HG03354 (cell line): ENCODE measurements at regions not wholly inside any gene's neighbourhood (a gene's known extent, or its start where the extent isn't known, plus 50 kb on each side); places are given as distances from the start of the nearest gene placed in this dataset.

Experiments used
- ATAC-seq: cut with Tn5 transposase; IDR thresholded peaks from one replicate; pipeline ENCODE4 v1.9.1; 2021; ENCODE audit warnings: mild to moderate bottlenecking; ENCODE audit not compliant: unreplicated experiment, poor library complexity, severe bottlenecking

- ATAC-seq: no peak
These were observed 59.1 kb upstream of the PRDM11 start for GRCh38 chr11:45087086-45087899.

DNA sequence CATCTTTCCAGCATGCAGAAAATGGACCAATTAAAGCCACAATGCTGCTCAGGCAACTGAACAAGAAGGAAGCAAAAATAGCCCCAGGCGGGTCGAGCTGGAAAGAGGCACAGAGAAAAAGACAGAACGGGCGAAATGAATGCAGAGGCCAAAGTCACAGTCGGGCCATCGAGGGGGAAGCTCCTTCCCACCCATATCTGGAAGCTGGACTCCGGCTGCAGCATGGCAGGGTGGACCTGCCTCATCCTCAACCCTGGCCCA is 58.6 kb upstream of the PRDM11 start:
- no peak for ATAC-seq

DNA sequence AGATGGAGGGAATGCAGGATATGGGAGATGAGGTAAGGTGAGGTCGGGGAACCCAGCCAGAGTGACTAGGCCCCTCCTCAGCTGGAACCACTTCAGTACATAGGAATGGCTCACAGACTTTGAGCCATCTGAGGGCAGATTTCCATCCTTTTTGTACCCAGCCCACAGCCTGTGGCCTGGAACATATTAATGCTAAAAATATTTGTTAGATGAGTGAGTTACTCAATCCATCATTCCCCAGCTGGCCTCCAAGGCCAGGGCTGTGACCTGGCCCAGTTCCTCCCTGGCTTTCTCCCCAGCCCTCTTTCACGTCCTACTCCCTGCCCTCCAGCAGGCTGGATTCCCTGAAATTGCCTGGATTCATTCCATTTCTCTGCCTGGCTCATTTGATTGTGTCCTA is 57.2 kb upstream of the PRDM11 start:
- ATAC-seq: no peak

GRCh38 chr11:45089676-45090499 is 56.6 kb upstream of the PRDM11 start:
- no peak for ATAC-seq

DNA sequence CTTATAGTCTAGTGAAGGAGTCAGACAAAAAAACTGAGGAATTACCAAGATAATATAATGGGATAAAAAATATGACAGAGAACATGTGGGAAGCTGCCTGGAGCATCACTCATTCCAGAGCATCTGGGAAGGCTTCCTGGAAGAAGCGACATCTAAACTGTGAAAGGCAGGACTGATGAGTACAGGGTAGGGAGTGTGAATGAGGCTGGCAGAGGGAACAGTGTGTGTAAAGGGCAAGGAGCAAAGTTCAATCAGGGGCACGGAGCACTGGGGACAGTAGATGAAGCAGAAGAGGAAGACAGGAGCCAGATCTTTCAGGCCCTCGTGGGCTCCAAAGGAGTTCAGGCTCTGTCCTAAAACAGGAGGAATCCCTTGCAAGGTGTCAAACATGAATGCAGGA is 55.8 kb upstream of the PRDM11 start:
- no peak for ATAC-seq

- no peak for ATAC-seq
These were observed 54.7 kb upstream of the PRDM11 start for GRCh38 chr11:45091563-45092403.

DNA sequence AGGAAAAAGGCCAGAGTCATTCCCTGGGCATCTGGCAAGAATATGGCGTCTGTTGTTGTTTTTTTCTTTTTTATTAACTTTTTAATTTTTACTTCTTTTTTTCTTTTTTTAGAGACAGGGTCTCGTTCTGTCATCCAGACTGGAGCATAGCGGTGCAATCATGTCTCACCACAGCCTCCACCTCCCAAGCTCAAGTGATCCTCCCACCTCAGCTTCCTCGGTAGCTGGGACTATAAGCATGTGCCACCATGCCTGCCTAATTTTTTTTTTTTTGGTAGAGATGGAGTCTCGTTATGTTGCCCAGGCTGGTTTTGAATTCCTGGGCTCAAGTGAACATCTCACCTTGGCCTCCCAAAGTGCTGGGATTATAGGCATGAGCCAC is 54.0 kb upstream of the PRDM11 start:
- ATAC-seq: no peak

DNA sequence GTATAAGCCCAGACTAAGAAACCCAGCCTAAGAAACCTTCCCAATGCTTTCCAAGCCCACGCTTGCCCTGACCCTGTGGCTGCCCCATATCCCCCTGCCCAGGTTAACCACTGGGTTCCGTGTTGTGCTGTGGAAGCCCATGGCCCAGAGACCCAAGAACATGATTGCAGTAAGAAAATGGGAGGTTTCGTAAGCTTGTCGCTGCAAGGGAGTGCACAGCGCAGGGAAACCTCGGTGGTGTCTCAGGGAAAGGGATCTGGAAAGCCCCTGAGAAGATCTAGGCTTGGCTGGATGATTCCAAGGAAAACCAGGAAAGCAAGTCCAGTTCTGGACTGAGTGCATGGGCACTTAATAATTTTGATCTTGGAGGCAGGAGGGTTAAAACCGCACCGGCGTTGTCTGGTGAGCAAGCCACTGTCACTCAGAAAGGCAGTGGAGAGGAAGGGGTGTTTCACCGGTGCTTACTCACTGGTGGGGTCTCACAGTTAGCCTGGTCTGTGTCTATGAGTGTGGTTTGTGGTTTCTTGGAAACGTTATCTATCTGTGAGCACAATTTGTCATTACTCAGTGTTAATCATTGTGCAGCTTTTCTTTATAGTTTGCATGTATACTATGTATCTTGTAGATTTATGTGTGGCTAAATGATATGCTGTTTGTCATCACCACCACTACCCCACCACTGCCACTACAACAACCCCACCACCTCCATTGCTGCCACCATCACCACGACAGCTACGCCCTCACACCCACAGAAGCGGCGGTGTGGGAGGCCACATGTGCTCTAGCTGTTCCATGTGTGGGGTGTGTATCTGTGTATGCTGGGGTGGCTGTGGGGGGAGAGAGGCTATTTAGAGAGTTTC is 53.3 kb upstream of the PRDM11 start:
- ATAC-seq: no peak

DNA sequence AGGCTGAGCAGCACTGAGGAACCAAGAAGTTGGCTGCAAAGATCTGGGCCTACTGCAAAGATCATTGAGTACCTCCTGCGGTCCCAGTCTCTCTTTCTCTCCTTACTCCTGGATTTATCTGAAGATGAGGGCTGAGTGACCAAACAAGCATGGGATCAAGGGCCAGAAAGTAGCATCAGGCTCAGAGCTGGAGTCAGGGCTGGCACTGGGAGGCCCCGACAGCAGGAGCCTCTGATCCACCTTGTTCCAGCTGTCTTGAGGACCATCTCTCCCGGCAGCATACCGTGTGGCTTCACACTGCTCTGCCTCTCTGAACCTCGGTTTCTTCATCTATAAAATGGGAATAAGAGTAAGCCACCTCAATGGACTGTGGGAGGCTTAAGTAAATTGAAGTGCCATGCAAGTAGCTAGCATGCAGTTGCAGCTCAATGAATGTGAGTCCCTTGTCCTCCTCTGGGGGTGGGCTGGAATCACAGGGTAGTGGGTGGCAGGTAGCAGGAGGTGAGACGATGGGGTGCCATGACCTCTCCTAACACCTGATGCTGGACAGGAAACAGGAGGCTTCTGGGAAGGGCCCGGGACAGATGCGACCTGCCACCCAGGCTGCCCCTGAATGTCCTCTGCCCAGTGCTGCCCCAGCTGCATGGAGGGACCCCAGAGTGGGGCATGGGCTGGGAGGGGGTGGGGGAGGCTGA is 52.5 kb upstream of the PRDM11 start:
- ATAC-seq: no peak

GRCh38 chr11:45094958-45095690 is 51.3 kb upstream of the PRDM11 start:
- no peak for ATAC-seq

DNA sequence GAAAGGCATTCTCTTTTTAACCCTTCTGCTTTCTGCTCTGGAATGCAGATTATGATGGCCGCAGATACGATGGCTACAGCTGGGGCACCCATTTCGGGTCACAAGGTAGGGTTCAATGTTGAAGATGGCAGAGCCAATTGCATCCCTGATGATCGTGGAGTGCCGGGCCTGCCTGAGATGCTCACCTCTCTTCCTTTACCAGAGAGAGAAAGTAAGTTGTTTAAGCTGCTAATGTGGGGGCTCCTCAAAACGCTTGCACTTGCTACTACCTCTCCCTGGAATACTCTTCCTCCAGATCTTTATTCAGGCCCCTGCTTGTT is 50.8 kb upstream of the PRDM11 start:
- no peak for ATAC-seq

DNA sequence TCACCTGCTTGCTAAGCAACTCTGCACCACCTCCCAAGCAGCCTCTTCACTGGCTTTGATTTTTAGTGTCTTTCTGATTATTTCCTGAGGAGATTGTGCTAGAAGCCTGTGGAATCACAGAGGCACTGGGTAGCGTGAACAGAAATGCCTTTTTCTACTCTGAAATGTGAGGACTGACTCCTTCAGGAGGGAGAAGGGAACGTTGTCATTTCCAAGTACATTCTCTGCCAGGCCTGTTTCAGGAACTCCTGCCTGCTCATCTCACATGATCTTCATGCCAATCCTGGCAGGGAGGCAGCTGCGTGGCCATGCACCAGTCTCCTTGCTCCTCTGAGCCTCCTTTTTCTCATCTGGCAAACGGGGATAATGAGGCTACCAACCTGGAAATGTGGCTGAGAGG is 49.8 kb upstream of the PRDM11 start:
- ATAC-seq: no peak
